Ascending aorta (tissue), 2 donors: ENCODE measurements at regions not wholly inside any gene's neighbourhood (a gene's known extent, or its start where the extent isn't known, plus 50 kb on each side); places are given as distances from the start of the nearest gene placed in this dataset.

ENCODE experiments used
- DNase-seq, 2 donors: peaks; one replicate each; pipeline ENCODE4 v3.0.0-alpha.2; 2019; ENCODE audit warnings: low spot score in 2 of 2
- H3K27ac ChIP-seq, 2 donors: fragments of 200-600 bp; sonication (generic); one replicate each; pipeline ENCODE4 v1.5.1; 2016 to 2017; ENCODE audit warnings: mild to moderate bottlenecking in 1 of 2
- H3K27me3 ChIP-seq: fragments of 200-600 bp; sonication (generic); one replicate; pipeline ENCODE4 v1.5.1; 2017
- H3K36me3 ChIP-seq, 2 donors: fragments of 200-600 bp; sonication (generic); one replicate each; pipeline ENCODE4 v1.5.1; 2016
- H3K4me1 ChIP-seq, 2 donors: fragments of 200-600 bp; sonication (generic); one replicate each; pipeline ENCODE4 v1.5.1; 2016 to 2017; ENCODE audit warnings: mild to moderate bottlenecking in 1 of 2
- H3K4me3 ChIP-seq, 2 donors: fragments of 200-600 bp; sonication (generic); one replicate each; pipeline ENCODE4 v1.5.1; 2016 to 2017; ENCODE audit warnings: mild to moderate bottlenecking in 1 of 2
- H3K9me3 ChIP-seq, 2 donors: fragments of 200-600 bp; sonication (generic); one replicate each; pipeline ENCODE4 v1.5.1; 2016
- CTCF ChIP-seq, 3 experiments: fragments of 200-600 bp in 2 of 3; fragments of 450-650 bp in 1 of 3; sonication (generic) in 2 of 3; IDR thresholded peaks; one replicate each; pipeline ENCODE4 v1.5.1; 2016 to 2019; ENCODE audit warnings: antibody characterized with exemption in 3 of 3, mild to moderate bottlenecking in 1 of 3, moderate library complexity in 1 of 3
- intact Hi-C: fragments of 100-400 bp; cut with DNase I; formaldehyde crosslinking; loops from one replicate; pipeline ENCODE4 v1.15.1; 2023

- Histone ChIP-seq H3K4me3 (no peak overlapping the region), H3K4me1 (no peaks in the 10 kb centered on the region), H3K9me3 (no peaks in the 10 kb centered on the region), H3K36me3 (no peaks in the 10 kb centered on the region), H3K27me3 (no peaks in the 10 kb centered on the region), H3K27ac (no peak overlapping the region)
- no peak for TF ChIP-seq CTCF (IDR thresholded peaks at IDR 0.05)
- intact Hi-C loops: no loop called here
- no peak for DNase-seq
Measured at GRCh38 chr11:114783805-114784204, 105.5 kb downstream of the NXPE2 start.

- no peak overlapping the region for H3K27ac ChIP-seq
- H3K27me3 ChIP-seq: no peaks in the 10 kb centered on the region
- H3K9me3 ChIP-seq: no peaks in the 10 kb centered on the region
- no peaks in the 10 kb centered on the region for H3K36me3 ChIP-seq
- no peak for TF ChIP-seq CTCF (IDR thresholded peaks at IDR 0.05)
- intact Hi-C loops: no loop called here
- no peak for DNase-seq
- no peak overlapping the region for H3K4me3 ChIP-seq
- no peaks in the 10 kb centered on the region for H3K4me1 ChIP-seq
Measured at GRCh38 chr11:114784216-114784615, 105.9 kb downstream of the NXPE2 start.

GRCh38 chr11:114784891-114785290, 106.6 kb downstream of the NXPE2 start:
- intact Hi-C loops: no loop called here
- no peak overlapping the region for H3K27ac ChIP-seq
- H3K4me1 ChIP-seq: no peaks in the 10 kb centered on the region
- H3K4me3 ChIP-seq: no peak overlapping the region
- H3K9me3 ChIP-seq: no peaks in the 10 kb centered on the region
- H3K36me3 ChIP-seq: no peaks in the 10 kb centered on the region
- DNase-seq: no peak
- H3K27me3 ChIP-seq: no peaks in the 10 kb centered on the region
- no peak for TF ChIP-seq CTCF (IDR thresholded peaks at IDR 0.05)

GRCh38 chr11:114785820-114786219, 107.5 kb downstream of the NXPE2 start:
- H3K4me3 ChIP-seq: no peak overlapping the region
- no peaks in the 10 kb centered on the region for H3K27me3 ChIP-seq
- H3K9me3 ChIP-seq: no peaks in the 10 kb centered on the region
- no peaks in the 10 kb centered on the region for H3K4me1 ChIP-seq
- H3K27ac ChIP-seq: no peak overlapping the region
- intact Hi-C loops: no loop called here
- DNase-seq: no peak
- TF ChIP-seq CTCF (IDR thresholded peaks at IDR 0.05): no peak
- H3K36me3 ChIP-seq: no peaks in the 10 kb centered on the region

- Histone ChIP-seq H3K27me3 (no peaks in the 10 kb centered on the region), H3K27ac (no peak overlapping the region), H3K4me1 (no peaks in the 10 kb centered on the region), H3K9me3 (no peaks in the 10 kb centered on the region), H3K36me3 (no peaks in the 10 kb centered on the region), H3K4me3 (no peak overlapping the region)
- no peak for DNase-seq
- intact Hi-C loops: no loop called here
- no peak for TF ChIP-seq CTCF (IDR thresholded peaks at IDR 0.05)
Measured at GRCh38 chr11:114787126-114787525, 108.8 kb downstream of the NXPE2 start.

- no peaks in the 10 kb centered on the region for H3K4me1 ChIP-seq
- DNase-seq: no peak
- H3K27me3 ChIP-seq: no peaks in the 10 kb centered on the region
- H3K27ac ChIP-seq: no peak overlapping the region
- intact Hi-C loops: no loop called here
- no peak overlapping the region for H3K4me3 ChIP-seq
- no peaks in the 10 kb centered on the region for H3K9me3 ChIP-seq
- TF ChIP-seq CTCF (IDR thresholded peaks at IDR 0.05): no peak
- no peaks in the 10 kb centered on the region for H3K36me3 ChIP-seq
Measured at GRCh38 chr11:114790910-114791309, 112.6 kb downstream of the NXPE2 start.
